ENCODE measurements at regions not wholly inside any gene's neighbourhood (a gene's known extent, or its start where the extent isn't known, plus 50 kb on each side); places are given as distances from the start of the nearest gene placed in this dataset.

DNA sequence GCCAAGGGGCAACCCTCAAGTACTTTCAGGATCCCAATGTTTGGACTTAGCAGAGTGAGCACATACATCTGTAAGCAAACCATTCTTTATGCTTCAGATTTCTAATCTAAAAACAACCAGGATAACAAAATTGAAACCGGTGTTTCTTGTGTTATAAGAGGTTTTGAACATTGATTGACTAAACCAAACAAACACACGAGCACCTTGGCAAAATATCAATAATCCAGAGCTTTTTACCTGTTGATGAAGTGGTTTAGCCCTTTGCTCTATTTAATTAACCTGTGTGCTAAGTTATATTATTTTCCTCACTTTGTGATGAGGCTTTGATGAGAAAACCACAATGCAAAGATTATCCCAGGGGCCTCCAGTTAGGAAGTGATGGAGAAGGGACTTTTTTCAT is 255.3 kb upstream of the CXXC4 start:
- POLR2A ChIA-PET: no interaction called here
- no peak for DNase-seq (ENCODE audit: extremely low spot score)
- TF ChIP-seq, protein P1, sequence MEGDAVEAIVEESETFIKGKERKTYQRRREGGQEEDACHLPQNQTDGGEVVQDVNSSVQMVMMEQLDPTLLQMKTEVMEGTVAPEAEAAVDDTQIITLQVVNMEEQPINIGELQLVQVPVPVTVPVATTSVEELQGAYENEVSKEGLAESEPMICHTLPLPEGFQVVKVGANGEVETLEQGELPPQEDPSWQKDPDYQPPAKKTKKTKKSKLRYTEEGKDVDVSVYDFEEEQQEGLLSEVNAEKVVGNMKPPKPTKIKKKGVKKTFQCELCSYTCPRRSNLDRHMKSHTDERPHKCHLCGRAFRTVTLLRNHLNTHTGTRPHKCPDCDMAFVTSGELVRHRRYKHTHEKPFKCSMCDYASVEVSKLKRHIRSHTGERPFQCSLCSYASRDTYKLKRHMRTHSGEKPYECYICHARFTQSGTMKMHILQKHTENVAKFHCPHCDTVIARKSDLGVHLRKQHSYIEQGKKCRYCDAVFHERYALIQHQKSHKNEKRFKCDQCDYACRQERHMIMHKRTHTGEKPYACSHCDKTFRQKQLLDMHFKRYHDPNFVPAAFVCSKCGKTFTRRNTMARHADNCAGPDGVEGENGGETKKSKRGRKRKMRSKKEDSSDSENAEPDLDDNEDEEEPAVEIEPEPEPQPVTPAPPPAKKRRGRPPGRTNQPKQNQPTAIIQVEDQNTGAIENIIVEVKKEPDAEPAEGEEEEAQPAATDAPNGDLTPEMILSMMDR (IDR thresholded peaks at IDR 0.05; ENCODE audit: control extremely low read depth, extremely low read depth, low read depth, missing control alignments): no peak
- CTCF ChIA-PET: interaction anchor here (1.0 to 1.2 kb wide), 4 partner anchors 10 to 252 kb away, joined by 3 to 4 read pairs (median 4); no protein-coding TSS in a partner anchor

- TF ChIP-seq, protein P1 (IDR thresholded peaks at IDR 0.05; ENCODE audit: control extremely low read depth, extremely low read depth, low read depth, missing control alignments): no peak
- POLR2A ChIA-PET: interaction anchor here (0.6 kb wide), 2 partner anchors 222 to 389 kb away, joined by 3 to 4 read pairs; no protein-coding TSS in a partner anchor
- CTCF ChIA-PET: interaction anchor here (0.7 to 2.0 kb wide), 4 partner anchors 9 to 27 kb away, joined by 3 to 6 read pairs (median 3); no protein-coding TSS in a partner anchor
- no peak for DNase-seq (ENCODE audit: extremely low spot score)
Observed at GRCh38 chr4:104751468-104751867, 256.8 kb upstream of the CXXC4 start.

DNA sequence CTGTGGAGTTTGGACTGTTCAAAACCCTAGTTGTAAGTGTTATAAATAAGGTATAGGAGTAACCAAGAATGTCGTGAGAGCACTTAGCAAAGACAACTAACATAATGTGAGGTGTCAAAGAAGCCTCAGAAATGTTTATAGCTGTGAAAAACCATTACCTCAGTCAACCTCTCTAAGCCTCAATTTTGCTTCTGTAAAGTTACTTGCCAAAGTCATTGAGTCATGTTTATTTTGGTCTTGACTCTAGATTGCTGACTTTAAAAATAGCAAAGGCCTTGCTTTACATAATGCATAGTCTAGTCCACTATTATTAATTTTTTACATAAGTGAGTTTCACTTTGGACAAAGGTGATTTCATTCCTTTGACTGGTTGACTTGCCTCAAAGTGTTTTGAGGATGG is 257.6 kb upstream of the CXXC4 start:
- ChIA-PET CTCF (interaction anchor here (0.9 to 2.0 kb wide), 2 partner anchors 12 to 28 kb away, joined by 3 to 6 read pairs; no protein-coding TSS in a partner anchor), POLR2A (no interaction called here)

GRCh38 chr4:104756837-104757236 is 262.1 kb upstream of the CXXC4 start:
- CTCF ChIA-PET: interaction anchor here (0.8 to 1.6 kb wide), 2 partner anchors 10 to 13 kb away, joined by 3 to 4 read pairs; no protein-coding TSS in a partner anchor
- TF ChIP-seq, protein P1 (IDR thresholded peaks at IDR 0.05; ENCODE audit: control extremely low read depth, extremely low read depth, low read depth, missing control alignments): no peak
- DNase-seq (ENCODE audit: extremely low spot score): no peak
- POLR2A ChIA-PET: no interaction called here

More for the DNA sequence above, 257.6 kb upstream of the CXXC4 start:
- TF ChIP-seq, protein P1 (IDR thresholded peaks at IDR 0.05; ENCODE audit: control extremely low read depth, extremely low read depth, low read depth, missing control alignments): no peak
- peak; percentile 40 for DNase-seq (ENCODE audit: extremely low spot score)

- DNase-seq (ENCODE audit: extremely low spot score): no peak
- TF ChIP-seq, protein P1 (IDR thresholded peaks at IDR 0.05; ENCODE audit: control extremely low read depth, extremely low read depth, low read depth, missing control alignments): no peak
- ChIA-PET POLR2A (no interaction called here), CTCF (interaction anchor here (0.9 to 1.3 kb wide), 4 partner anchors 9 to 15 kb away, joined by 3 to 6 read pairs (median 4); no protein-coding TSS in a partner anchor)
Observed at GRCh38 chr4:104758574-104758973, 263.9 kb upstream of the CXXC4 start.

- CTCF ChIA-PET: no interaction called here
- POLR2A ChIA-PET: no interaction called here
- no peak for DNase-seq (ENCODE audit: extremely low spot score)
- TF ChIP-seq, protein P1 (IDR thresholded peaks at IDR 0.05; ENCODE audit: control extremely low read depth, extremely low read depth, low read depth, missing control alignments): no peak
Observed at GRCh38 chr4:104763554-104764222, 269.0 kb upstream of the CXXC4 start.

Measured in GM10248 (cell line).